ENCODE measurements at regions not wholly inside any gene's neighbourhood (a gene's known extent, or its start where the extent isn't known, plus 50 kb on each side); places are given as distances from the start of the nearest gene placed in this dataset.

DNA sequence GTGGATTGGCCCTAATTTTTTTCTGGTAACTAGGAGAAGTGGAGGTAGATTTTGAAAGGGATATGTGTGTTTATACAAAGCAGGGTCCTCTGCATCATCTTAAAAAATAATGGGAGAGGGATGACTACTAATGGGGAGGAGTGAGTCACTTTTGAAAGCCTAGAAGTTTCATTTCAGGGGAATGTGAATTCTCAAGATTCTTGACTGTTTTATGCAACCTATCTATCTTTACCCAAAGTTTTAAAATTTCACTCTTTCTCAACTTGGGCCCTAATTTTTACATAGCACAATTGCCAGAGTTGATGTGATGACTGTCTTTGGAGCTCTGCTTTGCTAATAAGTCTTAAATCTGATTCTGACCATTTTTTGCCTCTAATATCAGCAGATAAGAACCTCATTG, 445.2 kb downstream of the GRXCR1 start:
- TF ChIP-seq EP300 (IDR thresholded peaks at IDR 0.05) (no peak), POLR2AphosphoS5 (IDR thresholded peaks at IDR 0.05) (no peak), CTCF (IDR thresholded peaks at IDR 0.05) (no peak)

Data from sigmoid colon (tissue), 4 donors.